HG02571 (cell line): ENCODE measurements at regions not wholly inside any gene's neighbourhood (a gene's known extent, or its start where the extent isn't known, plus 50 kb on each side); places are given as distances from the start of the nearest gene placed in this dataset.

ENCODE experiments used
- ATAC-seq: cut with Tn5 transposase; IDR thresholded peaks from one replicate; pipeline ENCODE4 v1.9.1; 2021; ENCODE audit warnings: mild to moderate bottlenecking, moderate library complexity; ENCODE audit not compliant: unreplicated experiment

- ATAC-seq = no peak
Observed at GRCh38 chr1:232522189-232522588, 107.7 kb downstream of the SIPA1L2 start.

- no peak for ATAC-seq
Observed at GRCh38 chr1:232521660-232522059, 108.3 kb downstream of the SIPA1L2 start.

GRCh38 chr1:232519186-232519585, 110.7 kb downstream of the SIPA1L2 start:
- no peak for ATAC-seq

- ATAC-seq = no peak
Observed at GRCh38 chr1:232518349-232518748, 111.6 kb downstream of the SIPA1L2 start.

- no peak for ATAC-seq
Observed at GRCh38 chr1:232517204-232517603, 112.7 kb downstream of the SIPA1L2 start.

- ATAC-seq = no peak
Observed at GRCh38 chr1:232515706-232516105, 114.2 kb downstream of the SIPA1L2 start.

- no peak for ATAC-seq
Observed at GRCh38 chr1:232512712-232513111, 117.2 kb downstream of the SIPA1L2 start.

GRCh38 chr1:232511172-232511571, 118.8 kb downstream of the SIPA1L2 start:
- ATAC-seq = no peak

GRCh38 chr1:232510367-232511110, 119.4 kb downstream of the SIPA1L2 start:
- no peak for ATAC-seq

- no peak for ATAC-seq
Observed at GRCh38 chr1:232509570-232509969, 120.4 kb downstream of the SIPA1L2 start.

- no peak for ATAC-seq
Observed at GRCh38 chr1:232508130-232508701, 121.7 kb downstream of the SIPA1L2 start.

- no peak for ATAC-seq
Observed at GRCh38 chr1:232507571-232507970, 122.4 kb downstream of the SIPA1L2 start.

- no peak for ATAC-seq
Observed at GRCh38 chr1:232505884-232506283, 124.0 kb downstream of the SIPA1L2 start.

GRCh38 chr1:232504651-232505050, 125.3 kb downstream of the SIPA1L2 start:
- ATAC-seq = no peak

- no peak for ATAC-seq
Observed at GRCh38 chr1:232503497-232503896, 126.4 kb downstream of the SIPA1L2 start.

- no peak for ATAC-seq
Observed at GRCh38 chr1:232501854-232502253, 128.1 kb downstream of the SIPA1L2 start.

GRCh38 chr1:232499188-232499587, 130.7 kb downstream of the SIPA1L2 start:
- no peak for ATAC-seq

GRCh38 chr1:232493869-232494268, 136.1 kb downstream of the SIPA1L2 start:
- ATAC-seq = no peak

- ATAC-seq = no peak
Observed at GRCh38 chr1:232489256-232489655, 140.7 kb downstream of the SIPA1L2 start.

- no peak for ATAC-seq
Observed at GRCh38 chr1:232487236-232487635, 142.7 kb downstream of the SIPA1L2 start.

- no peak for ATAC-seq
Observed at GRCh38 chr1:232486454-232487207, 143.3 kb downstream of the SIPA1L2 start.

GRCh38 chr1:232486006-232486405, 143.9 kb downstream of the SIPA1L2 start:
- ATAC-seq = no peak
